B cell (primary cell): ENCODE measurements at regions not wholly inside any gene's neighbourhood (a gene's known extent, or its start where the extent isn't known, plus 50 kb on each side); places are given as distances from the start of the nearest gene placed in this dataset.

Source experiments
- ATAC-seq: fragments of 200-7000 bp; cut with Tn5 transposase; one replicate; pipeline ENCODE4 v1.10.0; 2021; ENCODE audit warnings: low read depth, mild to moderate bottlenecking, moderate number of reproducible peaks, moderate library complexity
- CTCF ChIA-PET: fragments of 350-600 bp; sonication (Branson Sonifier 250); formaldehyde crosslinking; loops from one replicate; lab custom pipeline; 2021; ENCODE audit warnings: antibody characterized with exemption, inconsistent platforms; lab: Charles Lee
- POLR2A ChIA-PET: fragments of 350-600 bp; sonication (Branson Sonifier 250); formaldehyde crosslinking; loops from one replicate; lab custom pipeline; 2021; ENCODE audit warnings: antibody characterized with exemption; lab: Charles Lee
- DNase-seq: peaks from one replicate; pipeline ENCODE4 v3.0.0; 2013
- H2AFZ ChIP-seq: 2 replicates; pipeline ENCODE4 v1.6.1; 2012; ENCODE audit warnings: mild to moderate bottlenecking, low read depth, low read length; ENCODE audit not compliant: insufficient read depth, poor library complexity, severe bottlenecking
- H3K27ac ChIP-seq, 2 donors: 1 replicate in 1 of 2; 2 replicates in 1 of 2; pipeline ENCODE4 v1.5.1; 2012 to 2013; ENCODE audit warnings: low read length in 2 of 2, mild to moderate bottlenecking in 2 of 2, moderate library complexity in 1 of 2
- H3K27me3 ChIP-seq, 4 experiments: fragments of 200-600 bp in 1 of 4; sonication (generic) in 1 of 4; replicated peaks in 1 of 4; 1 replicate in 2 of 4; 2 replicates in 2 of 4; pipeline versions ENCODE4 v1.6.1 to v1.7.0; 2013 to 2016; ENCODE audit warnings: low read length in 3 of 4, mild to moderate bottlenecking in 2 of 4, mixed read lengths in 1 of 4, moderate library complexity in 1 of 4; ENCODE audit not compliant: insufficient read depth in 4 of 4, control insufficient read depth in 3 of 4; ENCODE audit errors: control extremely low read depth in 1 of 4
- H3K36me3 ChIP-seq, 2 experiments: replicated peaks in 1 of 2; 1 replicate in 1 of 2; 2 replicates in 1 of 2; pipeline versions ENCODE4 v1.6.1 to v1.7.1; 2013; ENCODE audit warnings: low read length in 1 of 2; ENCODE audit not compliant: insufficient read depth in 2 of 2, control insufficient read depth in 1 of 2; ENCODE audit errors: control extremely low read depth in 1 of 2, extremely low read depth in 1 of 2
- H3K4me1 ChIP-seq, 2 donors: fragments of 200-600 bp in 1 of 2; sonication (generic) in 1 of 2; 1 replicate in 1 of 2; 2 replicates in 1 of 2; pipeline versions ENCODE4 v1.5.1 to v1.6.1; 2013 to 2017; ENCODE audit warnings: low read length in 2 of 2; ENCODE audit not compliant: control insufficient read depth in 2 of 2, insufficient read depth in 2 of 2
- H3K4me2 ChIP-seq: replicated peaks from 2 replicates; pipeline ENCODE3; 2012; ENCODE audit warnings: mild to moderate bottlenecking, low read depth, low read length; ENCODE audit not compliant: poor library complexity, severe bottlenecking
- H3K4me3 ChIP-seq, 5 experiments: fragments of 200-600 bp in 1 of 5; sonication (generic) in 1 of 5; 1 replicate in 3 of 5; 2 replicates in 2 of 5; pipeline versions ENCODE4 v1.5.1 to v1.7.0; 2011 to 2016; ENCODE audit warnings: low read length in 4 of 5, mild to moderate bottlenecking in 4 of 5, low read depth in 2 of 5, control low read depth in 1 of 5, moderate library complexity in 1 of 5; ENCODE audit not compliant: insufficient read depth in 1 of 5; ENCODE audit errors: control extremely low read depth in 1 of 5, extremely low read depth in 1 of 5
- H3K79me2 ChIP-seq: fragments of 200-600 bp; sonication (generic); one replicate; pipeline ENCODE4 v1.6.0; 2016; ENCODE audit warnings: low read length; ENCODE audit not compliant: control insufficient read depth, insufficient read depth
- H3K9ac ChIP-seq: fragments of 200-600 bp; sonication (generic); 2 replicates; pipeline ENCODE4 v1.6.1; 2017; ENCODE audit warnings: mild to moderate bottlenecking, low read length, moderate library complexity
- H3K9me3 ChIP-seq, 3 donors: one replicate each; pipeline versions ENCODE4 v1.6.1 to v1.7.1; 2013; ENCODE audit warnings: low read length in 2 of 3; ENCODE audit not compliant: control insufficient read depth in 2 of 3, insufficient read depth in 1 of 3; ENCODE audit errors: control extremely low read depth in 1 of 3
- H4K20me1 ChIP-seq: 2 replicates; pipeline ENCODE4 v1.6.0; 2012; ENCODE audit warnings: mild to moderate bottlenecking, low read length; ENCODE audit not compliant: insufficient read depth, control insufficient read depth, poor library complexity, severe bottlenecking
- H3K27ac Mint-ChIP-seq: one replicate; pipeline ENCODE4 v1.8.0; 2021; ENCODE audit warnings: mixed read lengths
- H3K27me3 Mint-ChIP-seq: one replicate; pipeline ENCODE4 v1.8.0; 2021; ENCODE audit warnings: mixed read lengths
- H3K4me1 Mint-ChIP-seq: one replicate; pipeline ENCODE4 v1.8.0; 2021; ENCODE audit warnings: mixed read lengths
- H3K4me3 Mint-ChIP-seq: one replicate; pipeline ENCODE4 v1.8.0; 2021; ENCODE audit warnings: mixed read lengths
- H3K9me3 Mint-ChIP-seq: one replicate; pipeline ENCODE4 v1.8.0; 2022; ENCODE audit warnings: mixed read lengths; ENCODE audit not compliant: insufficient read depth
- CTCF ChIP-seq: fragments of 200-600 bp; IDR thresholded peaks from one replicate; pipeline ENCODE4 v1.8.0; 2022; ENCODE audit warnings: antibody characterized with exemption, mild to moderate bottlenecking
- EZH2 ChIP-seq: IDR thresholded peaks from 2 replicates; pipeline ENCODE4 v1.6.1; 2012; ENCODE audit warnings: borderline replicate concordance, low read depth, mild to moderate bottlenecking, moderate library complexity, low read length; ENCODE audit not compliant: insufficient read depth, poor library complexity, severe bottlenecking
- WGBS: methylation state at CpG from one replicate; pipeline ENCODE4 v1.1.5; 2013; ENCODE audit warnings: missing lambda C conversion rate; ENCODE audit not compliant: insufficient coverage; 5-methylcytosine and 5-hydroxymethylcytosine counted together
- intact Hi-C: fragments of 100-400 bp; cut with micrococcal nuclease; formaldehyde crosslinking; loops from one replicate; pipeline ENCODE4 v1.10.0; 2022

GRCh38 chr2:220568296-220568695 is 940.9 kb downstream of the SLC4A3 start:
- Histone ChIP-seq H3K4me1 (no peaks in the 10 kb centered on the region), H4K20me1 (no peaks in the 10 kb centered on the region), H3K27me3 (no peaks in the 10 kb centered on the region), H3K36me3 (no peaks in the 10 kb centered on the region), H3K27ac (no peak overlapping the region), H3K4me2 (no peak overlapping the region), H3K9me3 (peaks cover 0 to 3% (median 0%) of the 10 kb centered on the region in 3 donors), H2AFZ (no peak overlapping the region), H3K4me3 (no peak overlapping the region), H3K9ac (no peak overlapping the region), H3K79me2 (no peaks in the 10 kb centered on the region)
- H3K9me3 Mint-ChIP-seq = no peaks in the 10 kb centered on the region
- no peak overlapping the region for H3K4me3 Mint-ChIP-seq
- 100% methylated on average over 3 of the region's 8 CpGs for WGBS
- intact Hi-C loops = no loop called here
- no peaks in the 10 kb centered on the region for H3K27me3 Mint-ChIP-seq
- TF ChIP-seq CTCF = no peak
- no peak for TF ChIP-seq EZH2
- ChIA-PET CTCF (no interaction called here), POLR2A (no interaction called here)
- no peak overlapping the region for H3K27ac Mint-ChIP-seq
- no peaks in the 10 kb centered on the region for H3K4me1 Mint-ChIP-seq
- ATAC-seq (no peak), DNase-seq (no peak)

GRCh38 chr2:220569112-220569897 is 941.9 kb downstream of the SLC4A3 start:
- ATAC-seq (no peak), DNase-seq (no peak)
- intact Hi-C loops = no loop called here
- TF ChIP-seq CTCF = no peak
- TF ChIP-seq EZH2 = no peak
- Mint-ChIP-seq H3K27me3 (no peaks in the 10 kb centered on the region), H3K9me3 (no peaks in the 10 kb centered on the region), H3K4me1 (no peaks in the 10 kb centered on the region), H3K27ac (no peak overlapping the region), H3K4me3 (no peak overlapping the region)
- Histone ChIP-seq H2AFZ (no peak overlapping the region), H3K9me3 (peaks cover 0 to 3% (median 0%) of the 10 kb centered on the region in 3 donors), H4K20me1 (no peaks in the 10 kb centered on the region), H3K79me2 (no peaks in the 10 kb centered on the region), H3K27ac (no peak overlapping the region), H3K9ac (no peak overlapping the region), H3K4me3 (no peak overlapping the region), H3K36me3 (no peaks in the 10 kb centered on the region), H3K4me1 (no peaks in the 10 kb centered on the region), H3K27me3 (no peaks in the 10 kb centered on the region), H3K4me2 (no peak overlapping the region)
- ChIA-PET POLR2A (no interaction called here), CTCF (no interaction called here)
- WGBS = 72% methylated on average over 3 of the region's 8 CpGs
